ENCODE measurements at regions not wholly inside any gene's neighbourhood (a gene's known extent, or its start where the extent isn't known, plus 50 kb on each side); places are given as distances from the start of the nearest gene placed in this dataset.
"Not testable (repeated sequence)": the region's sequence is repeated elsewhere in the genome, so short reads cannot be mapped to it uniquely, and the experiment has no call there.

DNA sequence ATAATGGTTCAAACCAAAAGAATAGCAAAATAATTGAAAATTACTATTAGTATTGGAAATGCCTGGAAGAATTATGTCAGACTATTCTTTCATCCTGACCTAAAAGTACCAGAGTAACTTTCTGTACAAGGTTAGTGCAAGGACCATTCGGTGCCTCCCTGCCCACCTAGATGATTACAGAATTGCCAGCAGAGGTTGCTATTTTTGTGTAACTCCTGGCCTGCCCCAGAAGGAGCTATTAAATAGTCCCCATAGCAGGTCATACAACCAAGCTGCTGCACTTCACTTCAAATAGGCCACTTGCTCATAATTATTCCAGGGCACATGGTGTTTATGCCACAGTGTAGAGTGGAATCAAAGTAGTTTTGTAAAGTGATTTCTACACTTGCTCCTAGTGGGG lies 831.1 kb upstream of the PABPC4L start:
- DNase-seq (ENCODE audit: low spot score): no peak

DNA sequence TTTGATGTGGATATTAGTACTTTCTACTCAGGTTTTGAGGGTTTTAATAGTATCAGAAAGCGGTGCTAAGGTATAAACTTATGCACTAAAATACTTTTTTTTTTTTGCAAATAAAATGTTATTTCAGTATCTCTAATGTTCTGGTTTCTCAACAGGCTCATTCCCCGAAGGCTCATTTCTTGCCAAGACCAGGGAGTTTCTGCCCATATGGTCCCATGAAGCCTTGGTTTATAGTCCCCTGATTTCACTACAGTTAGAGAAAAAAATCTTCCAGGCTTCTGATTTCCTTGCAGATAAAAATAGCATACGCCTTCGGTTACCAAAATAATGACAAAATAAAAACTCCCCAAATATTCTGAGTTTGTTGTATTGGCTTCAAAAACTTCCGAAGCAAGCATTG lies 814.2 kb upstream of the PABPC4L start:
- DNase-seq (ENCODE audit: low spot score): no peak

DNA sequence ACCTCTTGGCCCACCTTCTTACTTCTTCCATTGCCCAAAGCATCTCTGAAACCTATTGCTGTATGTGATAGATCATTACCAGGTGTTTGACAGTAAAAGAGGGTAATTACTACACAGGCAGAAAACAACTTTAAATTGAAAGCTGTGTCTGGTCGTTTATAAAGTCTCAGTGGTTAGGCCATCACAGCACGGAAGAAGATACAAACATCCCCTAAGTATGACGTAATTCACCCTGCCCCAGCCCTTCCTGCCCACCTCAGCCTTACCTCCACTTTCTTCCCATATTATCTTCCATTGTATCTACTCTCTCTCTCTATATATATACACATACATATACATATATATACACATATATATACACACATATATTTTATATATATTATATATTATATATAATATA lies 805.8 kb upstream of the PABPC4L start:
- DNase-seq (ENCODE audit: low spot score): no peak

DNA sequence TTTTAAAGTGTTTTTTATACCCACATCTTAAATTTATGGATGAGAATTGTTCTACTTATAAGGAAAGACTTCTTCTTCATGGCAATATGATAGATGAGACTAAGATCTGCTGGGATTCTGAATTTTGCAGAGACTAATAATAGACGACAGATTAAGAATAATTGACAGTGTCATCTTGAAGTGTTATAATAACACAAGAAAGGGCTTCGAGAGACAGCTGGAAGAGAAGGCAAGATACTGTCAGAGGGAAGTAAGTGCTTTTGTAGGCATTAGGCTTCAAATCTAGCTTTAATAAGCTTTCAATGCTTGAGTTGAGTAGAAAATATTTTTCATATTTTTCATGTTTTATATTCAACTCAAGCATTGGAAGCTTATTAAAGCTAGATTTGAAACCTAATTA lies 797.6 kb upstream of the PABPC4L start:
- no peak for DNase-seq (ENCODE audit: low spot score)

DNA sequence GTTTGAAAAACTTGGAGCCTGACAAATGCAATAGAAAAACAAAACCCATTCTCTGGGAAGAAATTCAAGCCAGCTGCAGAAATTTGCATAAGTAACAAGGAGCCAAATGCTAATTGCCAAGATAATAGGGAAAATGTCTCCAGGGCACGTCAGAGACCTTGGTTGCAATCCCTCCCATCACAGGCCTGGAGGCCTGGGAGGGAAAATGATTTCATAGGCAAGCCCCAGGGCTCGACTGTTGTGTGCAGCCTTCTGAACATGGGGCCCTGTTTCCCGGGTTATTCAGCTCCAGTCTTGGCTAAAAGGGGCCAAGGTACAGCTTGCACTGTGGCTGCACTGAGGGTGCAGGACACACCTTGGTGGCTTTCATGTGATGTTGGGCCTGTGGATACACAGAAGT lies 760.4 kb upstream of the PABPC4L start:
- no peak for DNase-seq (ENCODE audit: low spot score)

DNA sequence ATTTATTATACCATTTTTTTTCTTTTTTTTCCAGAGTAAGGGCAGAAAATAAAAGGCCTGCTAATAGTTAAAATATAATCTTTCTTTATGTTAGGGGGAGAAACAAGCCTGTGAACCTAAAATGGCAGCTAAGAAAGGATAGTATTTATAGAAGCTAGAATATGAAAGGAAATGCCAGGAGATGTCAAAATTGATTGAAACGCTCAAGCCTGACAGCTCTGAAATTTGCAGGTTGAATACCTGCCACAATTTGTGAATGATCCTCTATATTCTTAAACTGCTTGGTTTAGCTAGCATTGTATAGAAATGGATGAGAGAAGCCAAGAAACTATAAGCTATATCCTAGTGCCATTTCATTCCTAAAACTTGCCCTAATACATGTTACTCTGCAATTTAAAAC lies 757.3 kb upstream of the PABPC4L start:
- no peak for DNase-seq (ENCODE audit: low spot score)

DNA sequence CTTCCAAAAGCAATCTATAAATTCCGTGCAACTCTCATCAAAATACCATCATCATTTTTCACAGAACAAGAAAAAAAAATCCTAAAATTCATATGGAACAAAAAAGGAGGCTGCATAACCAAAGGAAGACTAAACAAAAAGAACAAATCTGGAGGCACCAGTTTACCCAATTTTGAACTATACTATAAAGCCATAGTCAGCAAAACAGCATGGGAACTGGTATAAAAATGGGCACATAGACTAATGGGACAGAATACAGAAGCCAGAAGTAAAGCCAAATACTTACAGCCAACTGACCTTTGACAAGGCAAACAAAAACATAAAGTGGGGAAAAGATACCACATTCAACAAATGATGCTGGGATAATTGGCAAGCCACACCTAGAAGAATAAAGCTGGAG lies 753.5 kb upstream of the PABPC4L start:
- DNase-seq (ENCODE audit: low spot score): no peak

DNA sequence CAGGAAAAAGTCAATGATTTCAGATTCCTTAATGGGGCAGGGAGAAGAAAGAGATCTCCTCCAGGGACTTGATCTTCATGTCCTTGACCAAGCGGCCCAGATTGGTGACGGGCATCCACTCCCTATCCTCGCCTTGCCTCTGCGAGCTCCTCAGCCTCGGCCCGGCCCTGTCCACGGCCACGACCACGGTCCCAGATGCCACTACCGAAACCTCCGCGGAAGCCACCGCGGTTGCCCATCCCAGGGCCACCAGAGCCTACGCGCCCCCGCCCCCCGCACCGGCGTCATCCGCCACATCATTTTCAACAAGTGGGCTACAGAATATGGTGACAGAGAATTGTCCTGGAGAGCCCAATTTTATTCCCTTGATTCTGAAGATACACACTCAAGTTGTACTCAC lies 751.2 kb upstream of the PABPC4L start:
- no peak for DNase-seq (ENCODE audit: low spot score)

DNA sequence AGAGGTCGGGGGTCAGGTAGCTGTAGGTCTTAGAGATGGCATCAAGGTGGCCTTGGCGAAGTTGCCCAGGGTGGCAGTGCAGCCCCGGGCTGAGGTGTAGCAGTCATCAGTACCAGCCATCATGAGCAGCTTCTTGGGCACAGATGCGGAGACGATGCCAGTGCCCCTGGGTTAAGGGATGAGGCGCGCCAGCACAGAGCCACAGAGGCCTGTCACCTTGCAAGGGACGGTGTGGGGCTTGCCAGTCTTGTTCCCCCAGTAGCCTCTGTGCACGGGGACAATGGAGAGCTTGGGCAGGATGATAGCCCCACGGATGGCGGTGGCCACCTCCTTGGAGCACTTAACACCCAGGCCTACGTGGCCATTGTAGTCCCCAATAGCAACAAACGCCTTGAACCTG lies 750.7 kb upstream of the PABPC4L start:
- DNase-seq (ENCODE audit: low spot score): no peak

DNA sequence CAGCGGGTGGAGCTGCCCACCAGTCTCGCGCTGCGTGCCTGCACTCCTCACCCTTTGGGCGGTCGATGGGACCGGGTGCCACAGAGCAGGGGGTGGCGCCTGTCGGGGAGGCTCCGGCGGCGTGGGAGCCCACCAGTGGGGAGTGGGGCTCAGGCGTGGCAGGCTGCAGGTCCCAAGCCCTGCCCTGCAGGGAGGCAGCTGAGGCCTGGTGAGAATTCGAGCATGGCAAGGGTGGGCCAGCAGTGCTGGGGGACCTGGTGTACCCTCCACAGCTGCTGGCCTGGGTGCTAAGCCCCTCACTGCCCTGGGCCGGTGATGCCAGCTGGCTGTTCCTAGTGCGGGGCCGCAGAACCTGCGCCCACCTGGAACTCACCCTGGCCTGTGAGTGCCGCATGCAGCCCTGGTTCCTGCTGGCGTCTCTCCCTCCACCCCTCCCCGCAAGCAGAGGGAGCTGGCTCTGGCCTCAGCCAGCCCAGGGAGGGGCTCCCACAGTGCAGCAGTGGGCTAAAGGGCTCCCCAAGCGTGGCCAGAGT lies 746.6 kb upstream of the PABPC4L start:
- no peak for DNase-seq (ENCODE audit: low spot score)

DNA sequence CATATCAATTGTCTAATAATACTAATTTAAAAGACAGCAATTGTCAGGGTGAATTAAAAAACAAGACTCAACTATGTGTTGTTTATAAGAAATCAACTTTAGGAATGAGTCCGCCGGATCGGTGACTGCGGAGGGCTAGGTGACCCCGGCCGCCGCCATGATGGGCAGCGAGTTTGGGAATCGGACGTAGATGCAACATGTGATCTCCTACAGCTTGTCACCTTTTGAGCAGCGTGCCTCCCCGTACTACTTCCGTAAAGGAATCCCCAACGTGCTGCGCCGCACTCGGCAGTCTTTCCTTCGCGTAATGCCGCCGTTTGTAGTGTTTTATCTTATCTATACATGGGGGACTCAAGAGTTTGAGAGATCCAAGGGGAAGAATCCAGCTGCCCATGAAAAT lies 742.5 kb upstream of the PABPC4L start:
- no peak for DNase-seq (ENCODE audit: low spot score)

DNA sequence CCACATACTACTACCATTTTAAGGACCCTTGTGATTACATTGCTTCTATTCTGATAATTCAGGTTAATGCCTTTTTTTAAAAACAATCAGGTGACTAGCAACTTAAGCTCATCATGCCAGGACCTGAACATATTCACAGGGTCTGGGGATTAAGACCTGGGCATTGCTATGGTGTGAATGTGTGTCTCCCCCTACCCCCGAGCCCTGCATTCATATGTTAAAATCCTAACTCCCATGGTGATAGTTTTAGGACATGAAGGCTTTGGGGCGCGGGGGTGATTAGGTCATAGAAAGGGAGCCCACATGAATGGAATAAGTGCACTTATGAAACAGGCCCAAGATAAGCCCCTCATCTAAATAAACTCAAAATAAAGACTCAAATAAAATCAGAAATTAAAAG lies 734.4 kb upstream of the PABPC4L start:
- DNase-seq (ENCODE audit: low spot score): no peak

DNA sequence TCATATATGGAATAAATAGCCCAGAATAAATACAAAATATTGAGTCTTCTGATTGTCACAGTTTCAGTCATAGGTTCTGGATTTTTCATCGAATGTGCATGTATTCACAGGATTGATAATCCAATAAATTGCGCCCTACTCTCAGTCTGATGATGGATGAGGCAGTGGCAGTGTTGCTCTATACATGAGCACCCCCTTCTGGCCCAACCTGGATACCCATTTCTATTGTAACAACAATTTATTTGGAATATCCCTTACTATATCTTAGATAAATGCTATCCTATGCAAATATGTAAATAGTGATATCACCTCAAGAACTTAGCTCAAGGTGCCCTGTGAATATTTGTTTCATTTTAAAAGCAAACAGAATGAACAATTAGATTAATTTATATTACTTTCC lies 733.7 kb upstream of the PABPC4L start:
- DNase-seq (ENCODE audit: low spot score): peak; percentile 6

DNA sequence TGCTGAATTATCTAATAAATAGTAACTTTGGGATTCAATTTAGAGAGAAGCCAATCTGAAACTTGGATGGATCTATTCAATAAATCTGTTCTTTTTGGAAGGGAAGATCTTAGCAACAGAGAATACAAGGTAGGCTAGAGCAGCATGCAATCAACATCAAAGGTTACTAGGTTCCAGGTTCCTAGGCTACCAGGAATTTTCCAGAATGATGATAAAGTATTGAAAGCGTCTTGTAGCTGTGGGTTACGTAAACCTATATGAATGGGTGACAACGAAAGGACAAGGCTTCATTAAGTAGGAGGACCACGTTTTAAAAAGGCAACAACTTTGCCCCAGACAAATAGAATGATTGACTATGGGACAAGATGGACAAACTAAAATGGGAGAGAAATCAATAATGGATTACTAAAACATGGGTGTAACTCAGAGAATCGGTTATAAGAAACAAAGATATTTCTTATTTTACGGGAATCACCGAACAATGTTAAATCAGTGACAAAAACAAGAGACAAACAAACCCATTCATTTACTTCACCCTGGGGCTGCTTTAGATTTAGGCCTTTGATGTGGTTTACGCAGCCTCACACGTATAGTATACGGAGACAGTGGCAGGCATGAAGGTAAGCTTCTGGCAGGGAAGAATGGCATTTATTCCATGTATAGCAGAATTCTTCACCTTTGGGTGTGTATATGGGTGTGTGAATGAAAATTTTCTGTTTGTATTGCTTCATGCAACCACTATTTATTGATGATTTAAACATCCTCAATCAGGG lies 732.6 kb upstream of the PABPC4L start:
- DNase-seq (ENCODE audit: low spot score): no peak

DNA sequence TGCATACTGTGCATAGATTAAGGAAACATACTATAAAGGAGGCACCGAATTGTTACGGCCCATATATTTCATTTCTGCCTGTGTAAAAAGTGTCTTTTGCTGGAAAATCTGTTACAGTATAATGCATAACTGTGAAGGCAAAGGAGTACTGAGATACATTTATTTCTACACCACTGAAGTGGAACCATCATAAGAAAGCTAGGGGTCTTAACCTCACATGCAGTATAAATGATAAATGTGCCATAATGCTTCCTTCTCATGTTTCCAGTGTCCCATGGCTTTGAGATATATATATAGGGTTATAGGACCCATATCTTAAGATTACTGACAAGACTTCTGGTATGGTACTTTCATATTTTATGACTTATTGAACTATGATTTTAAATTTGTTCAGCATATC lies 713.8 kb upstream of the PABPC4L start:
- no peak for DNase-seq (ENCODE audit: low spot score)

DNA sequence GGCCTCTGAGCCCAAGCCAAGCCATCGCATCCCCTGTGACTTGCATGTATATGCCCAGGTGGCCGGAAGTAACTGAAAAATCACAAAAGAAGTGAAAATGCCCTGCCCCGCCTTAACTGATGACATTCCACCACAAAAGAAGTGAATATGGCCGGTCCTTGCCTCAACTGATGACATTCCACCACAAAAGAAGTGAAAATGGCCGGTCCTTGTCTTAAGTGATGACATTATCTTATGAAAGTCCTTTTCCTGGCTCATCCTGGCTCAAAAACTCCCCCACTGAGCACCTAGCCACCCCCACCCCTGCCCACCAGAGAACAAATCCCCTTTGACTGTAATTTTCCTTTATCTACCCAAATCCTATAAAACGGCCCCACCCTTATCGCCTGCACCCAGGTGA lies 712.7 kb upstream of the PABPC4L start:
- not testable (repeated sequence) for DNase-seq (ENCODE audit: low spot score)

DNA sequence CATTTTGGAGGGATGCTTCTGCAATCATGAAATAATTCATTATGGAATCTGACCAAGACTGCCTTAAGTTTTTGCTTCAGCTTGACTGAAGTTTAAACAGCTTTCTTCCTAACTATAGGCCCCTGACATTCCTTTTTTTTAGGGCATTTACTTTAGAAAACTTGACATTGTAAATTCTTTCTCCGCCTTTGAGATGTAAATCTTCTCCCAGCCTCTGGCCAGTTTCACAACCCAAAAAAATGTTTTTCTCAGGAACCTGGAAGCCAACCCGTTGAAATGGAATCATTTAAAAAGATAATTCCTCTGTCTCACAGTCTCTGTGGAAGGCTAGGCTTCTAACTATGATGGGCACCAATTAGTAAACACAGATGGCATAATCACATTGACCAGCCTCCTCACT lies 710.4 kb upstream of the PABPC4L start:
- no peak for DNase-seq (ENCODE audit: low spot score)

DNA sequence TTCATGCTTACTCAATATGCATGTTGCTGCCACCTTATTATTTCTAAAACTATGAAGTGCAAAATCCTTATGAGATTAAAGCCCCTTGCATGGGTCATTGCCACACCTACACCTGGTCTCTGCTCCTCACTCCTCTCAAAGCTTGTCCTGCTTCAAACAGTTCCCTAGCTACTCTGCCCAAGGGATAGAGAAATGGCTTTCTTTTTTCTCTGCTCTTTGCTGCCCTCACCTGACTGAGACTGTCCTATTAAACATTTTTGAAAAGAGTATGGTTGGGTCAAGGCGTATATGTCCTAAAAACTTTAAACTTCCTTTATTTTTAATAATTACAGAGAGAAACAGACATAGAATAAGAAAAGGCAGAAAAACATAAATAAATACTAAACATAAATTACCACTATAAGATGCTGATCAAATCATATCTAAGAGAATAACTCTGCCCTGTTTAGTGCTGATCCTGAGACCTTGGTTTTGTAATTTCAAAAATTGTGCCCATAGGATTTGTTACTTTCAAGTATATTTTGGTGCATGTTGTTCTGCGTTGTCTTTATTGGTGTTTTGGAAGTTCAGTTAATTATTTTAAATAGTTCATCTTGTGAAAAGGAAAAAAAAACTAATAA lies 704.9 kb upstream of the PABPC4L start:
- DNase-seq (ENCODE audit: low spot score): no peak

DNA sequence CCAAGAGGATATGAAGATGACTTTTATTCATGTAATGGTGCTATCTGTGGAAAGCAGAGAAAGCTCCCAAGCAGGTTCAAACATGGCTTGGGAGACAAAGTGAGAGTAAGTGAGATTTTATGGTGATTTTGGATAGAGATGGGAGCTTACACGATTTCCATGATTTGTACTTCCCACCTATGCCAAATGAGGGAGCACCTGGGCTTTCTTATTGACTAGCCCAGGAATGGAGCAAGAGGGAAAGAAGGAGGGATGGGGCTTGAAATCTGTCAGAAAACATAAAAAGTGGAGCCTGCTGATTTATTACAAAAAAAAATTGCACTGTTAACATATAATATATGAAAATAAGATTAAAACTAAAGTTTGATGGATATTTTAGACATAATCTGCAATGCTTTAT lies 703.5 kb upstream of the PABPC4L start:
- DNase-seq (ENCODE audit: low spot score): no peak

DNA sequence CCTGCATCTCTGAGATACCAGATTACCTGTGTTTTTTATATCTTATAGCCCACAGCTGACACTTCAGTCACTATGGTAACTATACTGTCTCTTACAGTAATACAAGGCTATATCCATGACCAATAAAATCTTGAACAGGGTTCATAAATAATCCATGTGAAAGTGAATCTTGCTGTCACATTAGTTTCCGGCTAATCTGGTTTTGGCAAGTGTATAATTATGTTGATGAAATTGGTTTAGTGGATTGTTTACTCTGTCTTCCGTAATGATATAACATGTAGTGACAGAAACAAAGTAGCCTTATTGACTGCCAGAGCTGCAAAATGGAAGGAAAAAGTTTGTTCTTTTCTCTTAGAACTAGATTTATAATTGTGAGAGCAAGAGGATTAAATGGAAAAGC lies 686.6 kb upstream of the PABPC4L start:
- no peak for DNase-seq (ENCODE audit: low spot score)

DNA sequence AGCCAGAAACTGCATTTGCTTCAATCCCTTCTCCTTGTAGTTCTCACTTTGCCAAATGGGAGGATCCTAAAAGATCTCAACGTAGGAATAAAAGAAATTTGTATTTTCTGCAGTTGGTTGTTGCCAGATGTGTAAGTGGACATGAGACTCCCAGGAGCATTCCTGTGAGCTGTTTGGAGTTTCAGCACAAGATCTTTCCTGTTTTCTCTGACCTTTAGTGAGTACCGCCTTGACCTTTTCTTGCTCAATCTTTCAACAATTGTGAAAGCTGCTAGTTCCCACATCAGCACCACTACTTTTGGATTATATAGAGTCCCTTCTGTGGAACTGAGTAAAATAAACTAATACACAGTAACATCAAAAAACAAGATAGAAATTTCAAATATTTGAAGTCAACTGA lies 683.8 kb upstream of the PABPC4L start:
- no peak for DNase-seq (ENCODE audit: low spot score)

DNA sequence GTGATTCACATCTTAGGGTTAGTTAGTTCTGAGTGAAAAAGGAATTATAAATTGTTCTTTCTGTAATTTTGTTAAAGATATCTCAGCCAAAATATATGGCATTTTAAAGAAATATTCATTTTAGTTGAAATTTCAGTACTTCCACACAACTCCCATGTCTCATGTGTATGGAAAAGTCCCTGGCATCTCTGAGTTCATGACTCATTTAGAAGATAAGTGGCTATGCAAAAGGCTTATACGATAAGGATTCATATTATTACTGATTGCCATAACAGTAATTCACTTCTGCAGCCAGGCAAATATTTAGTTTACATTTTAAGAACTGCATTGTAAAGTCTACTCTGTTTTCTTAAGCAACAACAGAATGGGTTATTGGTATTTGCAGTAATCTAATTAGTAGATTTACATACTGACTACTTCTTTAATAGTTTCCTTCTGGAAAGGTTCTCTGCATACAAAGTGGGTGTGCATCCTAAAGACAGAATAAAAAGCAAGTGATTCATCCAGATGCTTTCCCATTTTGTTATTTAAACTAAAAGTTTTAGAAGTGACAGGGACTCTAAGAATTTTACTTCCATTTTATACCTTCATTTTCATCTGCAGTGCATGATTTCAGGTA lies 682.4 kb upstream of the PABPC4L start:
- DNase-seq (ENCODE audit: low spot score): no peak

DNA sequence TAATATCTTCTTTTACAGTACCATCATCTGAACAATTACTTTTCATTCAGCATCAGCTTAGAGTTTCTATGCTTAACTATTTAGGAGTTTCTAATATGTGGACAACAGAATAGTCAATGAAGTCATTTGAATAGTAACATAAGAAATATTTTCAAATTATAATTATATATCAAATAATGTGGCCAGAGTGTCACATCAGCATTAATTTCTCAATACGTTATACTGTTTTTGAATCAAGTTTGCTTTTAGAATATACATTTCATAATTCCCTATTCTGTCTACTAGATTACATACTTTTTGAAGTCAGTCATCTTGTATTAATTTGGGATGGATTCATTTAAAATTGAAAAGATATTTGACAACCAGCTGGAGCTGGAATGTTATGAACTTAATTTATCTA lies 677.4 kb upstream of the PABPC4L start:
- no peak for DNase-seq (ENCODE audit: low spot score)
